Transverse colon (tissue), 3 donors: ENCODE measurements at regions not wholly inside any gene's neighbourhood (a gene's known extent, or its start where the extent isn't known, plus 50 kb on each side); places are given as distances from the start of the nearest gene placed in this dataset.

ENCODE experiments used
- EP300 ChIP-seq: sonication (generic); formaldehyde crosslinking; IDR thresholded peaks from one replicate; pipeline ENCODE4 v1.6.1; 2017; ENCODE audit warnings: antibody characterized with exemption, low read depth
- POLR2A ChIP-seq: fragments of 450-650 bp; IDR thresholded peaks from one replicate; pipeline ENCODE4 v1.6.1; 2016; ENCODE audit warnings: antibody characterized with exemption, mild to moderate bottlenecking, moderate library complexity
- TF ChIP-seq, protein P1 (sequence below), 5 experiments: fragments of 200-600 bp in 3 of 5; fragments of 450-650 bp in 2 of 5; sonication (generic) in 3 of 5; IDR thresholded peaks; 1 replicate in 2 of 5; 2 replicates in 3 of 5; pipeline ENCODE4 v1.5.1; 2016 to 2017; ENCODE audit warnings: antibody characterized with exemption in 5 of 5, inconsistent platforms in 3 of 5, mild to moderate bottlenecking in 2 of 5, moderate library complexity in 1 of 5

DNA sequence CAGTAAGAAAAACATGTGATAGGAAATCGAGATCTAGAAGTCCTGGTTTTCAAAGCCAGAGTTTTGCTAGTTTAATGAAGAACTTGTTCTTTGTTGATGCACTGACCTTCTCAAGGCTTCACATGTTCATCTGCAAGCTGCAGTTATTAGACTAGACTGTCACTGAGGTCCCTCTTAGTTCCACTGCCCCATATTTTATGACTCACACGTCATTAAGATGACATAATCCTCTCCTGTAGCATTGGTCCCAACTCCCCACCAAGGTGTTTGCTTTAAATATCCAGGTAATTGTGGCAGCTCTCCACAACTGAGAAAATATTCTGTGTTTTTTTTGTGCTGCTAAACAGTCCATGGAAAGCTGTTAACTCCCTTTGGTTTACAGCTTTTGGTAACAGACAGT lies 149.7 kb downstream of the MREG start:
- TF ChIP-seq, protein P1, sequence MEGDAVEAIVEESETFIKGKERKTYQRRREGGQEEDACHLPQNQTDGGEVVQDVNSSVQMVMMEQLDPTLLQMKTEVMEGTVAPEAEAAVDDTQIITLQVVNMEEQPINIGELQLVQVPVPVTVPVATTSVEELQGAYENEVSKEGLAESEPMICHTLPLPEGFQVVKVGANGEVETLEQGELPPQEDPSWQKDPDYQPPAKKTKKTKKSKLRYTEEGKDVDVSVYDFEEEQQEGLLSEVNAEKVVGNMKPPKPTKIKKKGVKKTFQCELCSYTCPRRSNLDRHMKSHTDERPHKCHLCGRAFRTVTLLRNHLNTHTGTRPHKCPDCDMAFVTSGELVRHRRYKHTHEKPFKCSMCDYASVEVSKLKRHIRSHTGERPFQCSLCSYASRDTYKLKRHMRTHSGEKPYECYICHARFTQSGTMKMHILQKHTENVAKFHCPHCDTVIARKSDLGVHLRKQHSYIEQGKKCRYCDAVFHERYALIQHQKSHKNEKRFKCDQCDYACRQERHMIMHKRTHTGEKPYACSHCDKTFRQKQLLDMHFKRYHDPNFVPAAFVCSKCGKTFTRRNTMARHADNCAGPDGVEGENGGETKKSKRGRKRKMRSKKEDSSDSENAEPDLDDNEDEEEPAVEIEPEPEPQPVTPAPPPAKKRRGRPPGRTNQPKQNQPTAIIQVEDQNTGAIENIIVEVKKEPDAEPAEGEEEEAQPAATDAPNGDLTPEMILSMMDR (IDR thresholded peaks at IDR 0.05), result no peak
- no peak for TF ChIP-seq POLR2A
- no peak for TF ChIP-seq EP300
